Adrenal gland (tissue), 5 donors: ENCODE measurements at regions not wholly inside any gene's neighbourhood (a gene's known extent, or its start where the extent isn't known, plus 50 kb on each side); places are given as distances from the start of the nearest gene placed in this dataset.

ENCODE experiments used
- POLR2A ChIP-seq, 2 donors: fragments of 450-650 bp; IDR thresholded peaks; one replicate each; pipeline ENCODE4 v1.6.1; 2017; ENCODE audit warnings: antibody characterized with exemption in 2 of 2, mild to moderate bottlenecking in 2 of 2, moderate library complexity in 1 of 2
- TF ChIP-seq, protein P1 (sequence below), 6 experiments: fragments of 450-650 bp in 4 of 6; fragments of 200-600 bp in 2 of 6; sonication (generic) in 1 of 6; IDR thresholded peaks; 1 replicate in 5 of 6; 2 replicates in 1 of 6; pipeline versions ENCODE4 v1.5.1 to v1.8.0; 2016 to 2021; ENCODE audit warnings: antibody characterized with exemption in 6 of 6, mild to moderate bottlenecking in 2 of 6, moderate library complexity in 1 of 6
- donor health status: DM: no; HTN: no; CAD: no.

DNA sequence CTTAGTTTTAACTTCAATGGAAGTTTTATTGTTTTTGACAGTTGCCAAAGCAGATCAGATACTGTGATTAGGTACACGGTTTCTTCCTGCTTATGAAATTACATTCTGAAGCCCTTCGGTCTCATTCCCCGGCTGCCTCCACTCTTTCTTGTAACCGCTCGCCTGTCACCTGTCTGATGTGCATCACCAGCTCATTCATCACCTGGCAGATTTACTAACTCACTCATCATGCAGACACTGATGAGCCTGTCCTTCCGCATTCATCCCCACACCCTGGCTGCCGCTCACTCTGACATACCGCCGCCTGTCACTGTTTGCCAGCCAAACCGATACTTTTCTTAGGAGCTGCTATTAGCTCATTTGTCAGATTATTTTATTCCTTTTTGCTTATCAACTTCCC, 82.8 kb upstream of the NSMCE3 start:
- TF ChIP-seq, protein P1, sequence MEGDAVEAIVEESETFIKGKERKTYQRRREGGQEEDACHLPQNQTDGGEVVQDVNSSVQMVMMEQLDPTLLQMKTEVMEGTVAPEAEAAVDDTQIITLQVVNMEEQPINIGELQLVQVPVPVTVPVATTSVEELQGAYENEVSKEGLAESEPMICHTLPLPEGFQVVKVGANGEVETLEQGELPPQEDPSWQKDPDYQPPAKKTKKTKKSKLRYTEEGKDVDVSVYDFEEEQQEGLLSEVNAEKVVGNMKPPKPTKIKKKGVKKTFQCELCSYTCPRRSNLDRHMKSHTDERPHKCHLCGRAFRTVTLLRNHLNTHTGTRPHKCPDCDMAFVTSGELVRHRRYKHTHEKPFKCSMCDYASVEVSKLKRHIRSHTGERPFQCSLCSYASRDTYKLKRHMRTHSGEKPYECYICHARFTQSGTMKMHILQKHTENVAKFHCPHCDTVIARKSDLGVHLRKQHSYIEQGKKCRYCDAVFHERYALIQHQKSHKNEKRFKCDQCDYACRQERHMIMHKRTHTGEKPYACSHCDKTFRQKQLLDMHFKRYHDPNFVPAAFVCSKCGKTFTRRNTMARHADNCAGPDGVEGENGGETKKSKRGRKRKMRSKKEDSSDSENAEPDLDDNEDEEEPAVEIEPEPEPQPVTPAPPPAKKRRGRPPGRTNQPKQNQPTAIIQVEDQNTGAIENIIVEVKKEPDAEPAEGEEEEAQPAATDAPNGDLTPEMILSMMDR (IDR thresholded peaks at IDR 0.05), result no peak
- TF ChIP-seq POLR2A (IDR thresholded peaks at IDR 0.05), result no peak
